SH-SY5Y (cell line): ENCODE measurements at regions not wholly inside any gene's neighbourhood (a gene's known extent, or its start where the extent isn't known, plus 50 kb on each side); places are given as distances from the start of the nearest gene placed in this dataset.

Experiments used
- GATA2 ChIP-seq: IDR thresholded peaks from 2 replicates; pipeline ENCODE4 v1.6.1; 2011; ENCODE audit warnings: mild to moderate bottlenecking, low read depth, low read length
- GATA3 ChIP-seq: IDR thresholded peaks from 2 replicates; pipeline ENCODE4 v1.6.1; 2011; ENCODE audit warnings: low read depth, mild to moderate bottlenecking, low read length, moderate library complexity

- TF ChIP-seq GATA3 (no peak), GATA2 (no peak)
These were observed 58.9 kb upstream of the TM9SF2 start for GRCh38 chr13:99442273-99442895.
